ENCODE measurements at regions not wholly inside any gene's neighbourhood (a gene's known extent, or its start where the extent isn't known, plus 50 kb on each side); places are given as distances from the start of the nearest gene placed in this dataset.

- ChIA-PET CTCF (no interaction called here), POLR2A (no interaction called here)
- TF ChIP-seq ZNF785 (tag by site-specific recombination; IDR thresholded peaks at IDR 0.05) (no peak), ZBTB17 (tag by site-specific recombination; IDR thresholded peaks at IDR 0.05) (no peak)
- H3K4me1 ChIP-seq (ENCODE audit: control insufficient read depth, insufficient read depth, low read length): no peaks in the 10 kb centered on the region
- H3K36me3 ChIP-seq (ENCODE audit: control insufficient read depth in 2 of 2, insufficient read depth in 1 of 2, low read length in 2 of 2): no peaks in the 10 kb centered on the region
- no peak overlapping the region for H3K4me3 ChIP-seq (ENCODE audit: low read depth, low read length)
- H3K27ac ChIP-seq (ENCODE audit: extremely low read depth, low read depth, low read length): no peak overlapping the region
- H3K9me3 ChIP-seq (ENCODE audit: control insufficient read depth, insufficient read depth, low read depth, low read length): no peaks in the 10 kb centered on the region
These were observed 475.5 kb downstream of the NXPH1 start for GRCh38 chr7:8908889-8909288.

GRCh38 chr7:8913682-8914081, 480.3 kb downstream of the NXPH1 start:
- CTCF ChIA-PET: interaction anchor here (0.6 kb wide), 2 partner anchors 53 to 495 kb away, joined by 3 to 4 read pairs; no protein-coding TSS in a partner anchor
- Histone ChIP-seq H3K27ac (ENCODE audit: extremely low read depth, low read depth, low read length) (no peak overlapping the region), H3K36me3 (ENCODE audit: control insufficient read depth in 2 of 2, insufficient read depth in 1 of 2, low read length in 2 of 2) (no peaks in the 10 kb centered on the region), H3K4me1 (ENCODE audit: control insufficient read depth, insufficient read depth, low read length) (no peaks in the 10 kb centered on the region), H3K4me3 (ENCODE audit: low read depth, low read length) (no peak overlapping the region), H3K9me3 (ENCODE audit: control insufficient read depth, insufficient read depth, low read depth, low read length) (no peaks in the 10 kb centered on the region)
- POLR2A ChIA-PET: no interaction called here
- no peak for TF ChIP-seq SCRT2 (tag by site-specific recombination; IDR thresholded peaks at IDR 0.05)
- TF ChIP-seq, protein P1, sequence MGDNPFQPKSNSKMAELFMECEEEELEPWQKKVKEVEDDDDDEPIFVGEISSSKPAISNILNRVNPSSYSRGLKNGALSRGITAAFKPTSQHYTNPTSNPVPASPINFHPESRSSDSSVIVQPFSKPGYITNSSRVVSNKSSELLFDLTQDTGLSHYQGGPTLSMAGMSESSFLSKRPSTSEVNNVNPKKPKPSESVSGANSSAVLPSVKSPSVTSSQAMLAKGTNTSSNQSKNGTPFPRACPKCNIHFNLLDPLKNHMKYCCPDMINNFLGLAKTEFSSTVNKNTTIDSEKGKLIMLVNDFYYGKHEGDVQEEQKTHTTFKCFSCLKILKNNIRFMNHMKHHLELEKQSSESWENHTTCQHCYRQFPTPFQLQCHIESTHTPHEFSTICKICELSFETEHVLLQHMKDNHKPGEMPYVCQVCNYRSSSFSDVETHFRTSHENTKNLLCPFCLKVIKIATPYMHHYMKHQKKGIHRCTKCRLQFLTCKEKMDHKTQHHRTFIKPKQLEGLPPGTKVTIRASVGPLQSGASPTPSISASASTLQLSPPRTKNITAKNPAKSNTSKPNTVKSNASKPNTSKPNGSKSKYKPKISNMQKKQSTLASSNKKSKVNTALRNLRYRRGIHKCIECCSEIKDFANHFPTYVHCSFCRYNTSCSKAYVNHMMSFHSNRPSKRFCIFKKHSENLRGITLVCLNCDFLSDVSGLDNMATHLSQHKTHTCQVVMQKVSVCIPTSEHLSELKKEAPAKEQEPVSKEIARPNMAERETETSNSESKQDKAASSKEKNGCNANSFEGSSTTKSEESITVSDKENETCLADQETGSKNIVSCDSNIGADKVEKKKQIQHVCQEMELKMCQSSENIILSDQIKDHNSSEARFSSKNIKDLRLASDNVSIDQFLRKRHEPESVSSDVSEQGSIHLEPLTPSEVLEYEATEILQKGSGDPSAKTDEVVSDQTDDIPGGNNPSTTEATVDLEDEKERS (tag by site-specific recombination; IDR thresholded peaks at IDR 0.05): no peak
- TF ChIP-seq FEZF1 (tag by site-specific recombination; IDR thresholded peaks at IDR 0.05): no peak
- no peak for TF ChIP-seq ZNF521 (tag by site-specific recombination; IDR thresholded peaks at IDR 0.05)
- no peak for TF ChIP-seq ZNF707 (tag by site-specific recombination; IDR thresholded peaks at IDR 0.05)
- TF ChIP-seq TRIM28 (IDR thresholded peaks at IDR 0.05; ENCODE audit: borderline replicate concordance, low read length): no peak
- TF ChIP-seq ZBTB1 (tag by site-specific recombination; IDR thresholded peaks at IDR 0.05): no peak
- no peak for TF ChIP-seq ZNF174 (tag by site-specific recombination; IDR thresholded peaks at IDR 0.05)
- TF ChIP-seq ZNF623 (tag by site-specific recombination; IDR thresholded peaks at IDR 0.05): no peak

DNA sequence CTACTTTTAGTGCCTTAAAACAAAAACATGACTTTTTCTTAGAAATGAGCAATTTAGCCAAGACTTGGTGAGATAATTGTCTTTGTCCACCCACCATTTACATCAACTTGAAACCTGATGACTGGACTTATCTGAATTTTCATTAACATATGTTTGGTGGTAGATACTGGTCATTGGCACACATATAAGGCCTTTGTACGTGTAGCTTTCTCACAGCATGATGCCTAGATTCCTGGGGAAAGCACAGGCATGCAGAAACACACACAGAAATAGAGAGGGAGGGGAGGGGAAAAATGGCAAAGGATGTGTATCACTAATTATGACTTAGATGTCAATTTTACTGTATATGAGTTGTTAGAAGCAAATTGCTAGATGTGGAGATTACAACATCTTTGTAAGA, 488.4 kb downstream of the NXPH1 start:
- no peaks in the 10 kb centered on the region for H3K4me1 ChIP-seq (ENCODE audit: control insufficient read depth, insufficient read depth, low read length)
- H3K27ac ChIP-seq (ENCODE audit: extremely low read depth, low read depth, low read length): no peak overlapping the region
- H3K36me3 ChIP-seq (ENCODE audit: control insufficient read depth in 2 of 2, insufficient read depth in 1 of 2, low read length in 2 of 2): no peaks in the 10 kb centered on the region
- H3K4me3 ChIP-seq (ENCODE audit: low read depth, low read length): no peak overlapping the region
- CTCF ChIA-PET: no interaction called here
- no peaks in the 10 kb centered on the region for H3K9me3 ChIP-seq (ENCODE audit: control insufficient read depth, insufficient read depth, low read depth, low read length)
- POLR2A ChIA-PET: no interaction called here
- no peak for TF ChIP-seq ZNF416 (tag by site-specific recombination; IDR thresholded peaks at IDR 0.05)
- TF ChIP-seq, protein P2, sequence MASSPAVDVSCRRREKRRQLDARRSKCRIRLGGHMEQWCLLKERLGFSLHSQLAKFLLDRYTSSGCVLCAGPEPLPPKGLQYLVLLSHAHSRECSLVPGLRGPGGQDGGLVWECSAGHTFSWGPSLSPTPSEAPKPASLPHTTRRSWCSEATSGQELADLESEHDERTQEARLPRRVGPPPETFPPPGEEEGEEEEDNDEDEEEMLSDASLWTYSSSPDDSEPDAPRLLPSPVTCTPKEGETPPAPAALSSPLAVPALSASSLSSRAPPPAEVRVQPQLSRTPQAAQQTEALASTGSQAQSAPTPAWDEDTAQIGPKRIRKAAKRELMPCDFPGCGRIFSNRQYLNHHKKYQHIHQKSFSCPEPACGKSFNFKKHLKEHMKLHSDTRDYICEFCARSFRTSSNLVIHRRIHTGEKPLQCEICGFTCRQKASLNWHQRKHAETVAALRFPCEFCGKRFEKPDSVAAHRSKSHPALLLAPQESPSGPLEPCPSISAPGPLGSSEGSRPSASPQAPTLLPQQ (tag by site-specific recombination; IDR thresholded peaks at IDR 0.05): no peak
- no peak for TF ChIP-seq GLIS2 (tag by site-specific recombination; IDR thresholded peaks at IDR 0.05)
- no peak for TF ChIP-seq ZNF791 (tag by site-specific recombination; IDR thresholded peaks at IDR 0.05)
- no peak for TF ChIP-seq ZNF518A (tag by site-specific recombination; conservative IDR thresholded peaks at IDR 0.05; ENCODE audit: low read depth)
- TF ChIP-seq, protein P3, sequence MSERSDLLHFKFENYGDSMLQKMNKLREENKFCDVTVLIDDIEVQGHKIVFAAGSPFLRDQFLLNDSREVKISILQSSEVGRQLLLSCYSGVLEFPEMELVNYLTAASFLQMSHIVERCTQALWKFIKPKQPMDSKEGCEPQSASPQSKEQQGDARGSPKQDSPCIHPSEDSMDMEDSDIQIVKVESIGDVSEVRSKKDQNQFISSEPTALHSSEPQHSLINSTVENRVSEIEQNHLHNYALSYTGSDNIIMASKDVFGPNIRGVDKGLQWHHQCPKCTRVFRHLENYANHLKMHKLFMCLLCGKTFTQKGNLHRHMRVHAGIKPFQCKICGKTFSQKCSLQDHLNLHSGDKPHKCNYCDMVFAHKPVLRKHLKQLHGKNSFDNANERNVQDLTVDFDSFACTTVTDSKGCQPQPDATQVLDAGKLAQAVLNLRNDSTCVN (tag by site-specific recombination; optimal IDR thresholded peaks at IDR 0.05): no peak
- TF ChIP-seq ZNF624 (tag by site-specific recombination; IDR thresholded peaks at IDR 0.05): no peak
- no peak for TF ChIP-seq ZNF140 (tag by site-specific recombination; IDR thresholded peaks at IDR 0.05)
- TF ChIP-seq ZNF366 (tag by site-specific recombination; conservative IDR thresholded peaks at IDR 0.05): no peak
- TF ChIP-seq ZNF404 (tag by site-specific recombination; IDR thresholded peaks at IDR 0.05): no peak
- no peak for TF ChIP-seq ZNF239 (tag by site-specific recombination; IDR thresholded peaks at IDR 0.05)
- no peak for TF ChIP-seq SCRT1 (tag by site-specific recombination; IDR thresholded peaks at IDR 0.05; ENCODE audit: borderline replicate concordance)
- TF ChIP-seq HOXC10 (CRISPR knock-in tag; IDR thresholded peaks at IDR 0.05): no peak

Data from HEK293 (cell line).